ENCODE measurements at regions not wholly inside any gene's neighbourhood (a gene's known extent, or its start where the extent isn't known, plus 50 kb on each side); places are given as distances from the start of the nearest gene placed in this dataset.

GRCh38 chr5:175351126-175351525 is 92.9 kb downstream of the DRD1 start:
- TF ChIP-seq CTCF (conservative IDR thresholded peaks at IDR 0.05; ENCODE audit: low read depth, low read length) (no peak), MAZ (IDR thresholded peaks at IDR 0.05; ENCODE audit: borderline replicate concordance, low read depth, low read length) (no peak), SMC3 (IDR thresholded peaks at IDR 0.05; ENCODE audit: low read depth, low read length) (no peak), RAD21 (IDR thresholded peaks at IDR 0.05; ENCODE audit: low read length) (no peak), RFX5 (IDR thresholded peaks at IDR 0.05; ENCODE audit: low read depth, low read length) (no peak), CEBPB (IDR thresholded peaks at IDR 0.05; ENCODE audit: low read depth, low read length) (no peak), POLR2A (IDR thresholded peaks at IDR 0.05; ENCODE audit: low read depth, low read length) (no peak), BHLHE40 (IDR thresholded peaks at IDR 0.05; ENCODE audit: low read depth, low read length) (no peak)
